Panc1 (cell line): ENCODE measurements at regions not wholly inside any gene's neighbourhood (a gene's known extent, or its start where the extent isn't known, plus 50 kb on each side); places are given as distances from the start of the nearest gene placed in this dataset.
"Not testable (repeated sequence)": the region's sequence is repeated elsewhere in the genome, so short reads cannot be mapped to it uniquely, and the experiment has no call there.

Source experiments
- CTCF ChIP-seq: fragments of 450-650 bp; IDR thresholded peaks from 2 replicates; pipeline ENCODE4 v1.5.1; 2017; ENCODE audit warnings: mild to moderate bottlenecking
- SIN3A ChIP-seq: IDR thresholded peaks from 2 replicates; pipeline ENCODE4 v1.6.1; 2012; ENCODE audit warnings: low read depth, mild to moderate bottlenecking, low read length, moderate library complexity, borderline replicate concordance; ENCODE audit not compliant: insufficient read depth
- TCF7L2 ChIP-seq: IDR thresholded peaks from 2 replicates; pipeline ENCODE4 v1.6.1; 2011; ENCODE audit warnings: mild to moderate bottlenecking, low read depth, low read length, inconsistent platforms

GRCh38 chr9:62915661-62916060, 1725.8 kb downstream of the SPATA31A7 start:
- TF ChIP-seq CTCF, TCF7L2, SIN3A: not testable (repeated sequence)
